Neural cell (in vitro differentiated cells): ENCODE measurements at regions not wholly inside any gene's neighbourhood (a gene's known extent, or its start where the extent isn't known, plus 50 kb on each side); places are given as distances from the start of the nearest gene placed in this dataset.

Experiments
- H2AFZ ChIP-seq: fragments of 200-600, 300-800 bp; sonication (generic), shearing (Covaris generic); 2 replicates; pipeline ENCODE4 v1.6.0; 2014; ENCODE audit warnings: low read depth, mild to moderate bottlenecking, antibody characterized with exemption, low read length, moderate library complexity
- H3F3A ChIP-seq: fragments of 200-600 bp; shearing (Covaris generic); 2 replicates; pipeline ENCODE4 v1.6.1; 2016; ENCODE audit warnings: mild to moderate bottlenecking, moderate library complexity, mixed read lengths, antibody characterized with exemption, low read length; ENCODE audit not compliant: insufficient read depth, poor library complexity, severe bottlenecking
- H3K27ac ChIP-seq: fragments of 200-600, 300-800 bp; sonication (generic), shearing (Covaris generic); 2 replicates; pipeline ENCODE4 v1.5.1; 2014; ENCODE audit warnings: mild to moderate bottlenecking, low read length, moderate library complexity
- H3K27me3 ChIP-seq: fragments of 300-800, 200-600 bp; sonication (generic), shearing (Covaris generic); 2 replicates; pipeline ENCODE4 v1.6.0; 2014; ENCODE audit warnings: mild to moderate bottlenecking, low read depth, low read length, moderate library complexity; ENCODE audit not compliant: insufficient read depth
- H3K36me3 ChIP-seq: fragments of 300-800, 200-600 bp; sonication (generic), shearing (Covaris generic); 2 replicates; pipeline ENCODE4 v1.5.1; 2014; ENCODE audit warnings: mild to moderate bottlenecking, antibody characterized with exemption, low read length, moderate library complexity; ENCODE audit not compliant: insufficient read depth
- H3K4me2 ChIP-seq: fragments of 300-800, 200-600 bp; sonication (generic), shearing (Covaris generic); 2 replicates; pipeline ENCODE4 v1.6.0; 2014; ENCODE audit warnings: mild to moderate bottlenecking, low read length
- H3K4me3 ChIP-seq: fragments of 300-800, 200-600 bp; sonication (generic), shearing (Covaris generic); 2 replicates; pipeline ENCODE4 v1.5.1; 2014; ENCODE audit warnings: mild to moderate bottlenecking, low read length, moderate library complexity
- H3K79me2 ChIP-seq: fragments of 200-600 bp; shearing (Covaris generic); replicated peaks from 2 replicates; pipeline ENCODE4 v1.6.0; 2014; ENCODE audit warnings: mild to moderate bottlenecking, low read length, moderate library complexity; ENCODE audit not compliant: insufficient read depth
- H3K9ac ChIP-seq: fragments of 300-800, 200-600 bp; sonication (generic), shearing (Covaris generic); 2 replicates; pipeline ENCODE4 v1.6.1; 2016; ENCODE audit warnings: mild to moderate bottlenecking, low read length, mixed read lengths
- H3K9me2 ChIP-seq: fragments of 200-600 bp; shearing (Covaris generic); 2 replicates; pipeline ENCODE4 v1.6.1; 2016; ENCODE audit warnings: mild to moderate bottlenecking, low read length, mixed read lengths; ENCODE audit not compliant: insufficient read depth
- H3K9me3 ChIP-seq: fragments of 200-600, 300-800 bp; sonication (generic), shearing (Covaris generic); 2 replicates; pipeline ENCODE4 v1.6.1; 2016; ENCODE audit warnings: mild to moderate bottlenecking, mixed run types, low read length, moderate library complexity, mixed read lengths
- H4K20me1 ChIP-seq: fragments of 200-600 bp; shearing (Covaris generic); 2 replicates; pipeline ENCODE4 v1.6.1; 2016; ENCODE audit warnings: mild to moderate bottlenecking, mixed run types; ENCODE audit not compliant: insufficient read depth
- CTCF ChIP-seq: fragments of 450-650 bp; IDR thresholded peaks from 2 replicates; pipeline ENCODE4 v1.5.1; 2014; ENCODE audit warnings: antibody characterized with exemption, mild to moderate bottlenecking, moderate library complexity; ENCODE audit not compliant: poor library complexity, severe bottlenecking
- EP300 ChIP-seq: fragments of 450-650 bp; conservative IDR thresholded peaks from 2 replicates; pipeline ENCODE4 v1.6.1; 2014; ENCODE audit warnings: antibody characterized with exemption, mild to moderate bottlenecking, moderate library complexity; ENCODE audit not compliant: poor library complexity, severe bottlenecking
- EZH2 ChIP-seq: fragments of 200-600, 300-800 bp; shearing (Covaris generic), sonication (generic); IDR thresholded peaks from 2 replicates; pipeline ENCODE4 v1.6.1; 2014; ENCODE audit warnings: antibody characterized with exemption, low read length, borderline replicate concordance, mild to moderate bottlenecking; ENCODE audit not compliant: insufficient read depth, poor library complexity, severe bottlenecking
- MXI1 ChIP-seq: fragments of 450-650 bp; conservative IDR thresholded peaks from 2 replicates; pipeline ENCODE4 v1.6.1; 2014; ENCODE audit warnings: antibody characterized with exemption, mild to moderate bottlenecking; ENCODE audit not compliant: poor library complexity, severe bottlenecking
- POLR2AphosphoS5 ChIP-seq: IDR thresholded peaks from 2 replicates; pipeline ENCODE4 v1.6.1; 2012
- RAD21 ChIP-seq: fragments of 450-650 bp; conservative IDR thresholded peaks from 2 replicates; pipeline ENCODE4 v1.6.1; 2014; ENCODE audit warnings: antibody characterized with exemption, mild to moderate bottlenecking, moderate library complexity
- REST ChIP-seq: IDR thresholded peaks from 2 replicates; pipeline ENCODE4 v1.6.1; 2012; ENCODE audit warnings: borderline replicate concordance
- SMC3 ChIP-seq: fragments of 450-650 bp; conservative IDR thresholded peaks from 2 replicates; pipeline ENCODE4 v1.6.1; 2014; ENCODE audit warnings: antibody characterized with exemption, mild to moderate bottlenecking, moderate library complexity; ENCODE audit not compliant: poor library complexity
- TAF1 ChIP-seq: IDR thresholded peaks from 2 replicates; pipeline ENCODE4 v1.6.1; 2012; ENCODE audit warnings: low read depth

DNA sequence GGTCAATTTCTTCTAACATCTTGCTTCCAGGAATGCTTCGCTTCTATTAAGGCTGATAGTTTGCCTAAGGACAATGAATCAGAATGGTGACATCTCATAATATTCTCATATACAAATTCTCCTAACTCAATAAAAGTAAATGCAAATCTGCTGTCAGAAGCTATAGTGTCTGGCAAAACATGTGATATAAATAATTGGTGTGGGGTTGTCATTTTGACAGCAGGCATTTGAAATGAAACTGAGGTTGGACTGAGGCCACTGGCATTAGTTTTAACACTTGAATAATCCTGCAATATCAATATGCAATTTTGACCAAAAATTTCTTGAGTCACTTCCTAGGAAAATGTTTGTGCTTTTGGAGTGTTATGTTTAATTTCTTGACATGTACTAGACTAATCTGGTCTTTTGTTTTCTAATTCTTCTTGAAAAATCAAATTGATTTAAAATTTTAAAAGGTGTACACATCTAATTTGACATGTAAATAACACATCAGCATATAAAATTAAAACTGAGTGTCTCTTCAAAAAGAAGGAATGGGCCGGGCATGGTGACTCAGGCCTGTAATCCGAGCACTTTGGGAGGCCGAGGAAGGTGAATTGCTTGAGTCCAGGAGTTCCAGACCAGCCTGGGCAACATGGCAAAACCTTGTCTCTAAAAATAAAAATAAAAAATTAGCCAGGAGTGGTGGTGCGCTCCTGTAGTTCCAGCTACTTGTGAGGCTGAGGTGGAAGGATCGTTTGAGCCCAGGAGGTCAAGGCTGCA lies 92.3 kb upstream of the BTG1 start:
- no peak overlapping the region for H2AFZ ChIP-seq
- no peak overlapping the region for H3K4me2 ChIP-seq

DNA sequence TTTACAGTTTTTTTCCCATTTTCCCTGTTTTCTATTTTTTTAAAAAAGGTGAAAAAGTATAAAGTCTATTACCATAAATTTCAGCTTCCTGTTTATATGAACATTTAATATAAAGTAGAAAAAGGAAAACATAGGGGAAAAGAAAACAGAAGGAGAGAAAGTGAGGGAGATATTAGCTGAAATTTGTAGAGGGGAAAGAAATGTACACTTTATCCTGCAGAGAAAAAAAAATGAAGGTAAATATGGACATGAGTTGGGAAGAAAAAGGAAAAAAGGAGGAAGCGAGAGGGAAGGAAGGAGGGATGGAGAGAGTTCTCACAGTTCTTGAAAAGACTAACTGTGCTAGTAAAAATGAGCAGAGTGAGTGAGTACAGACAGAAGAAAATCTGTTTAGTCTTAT lies 91.6 kb upstream of the BTG1 start:
- H3K9ac ChIP-seq: no peak overlapping the region
- H3K27ac ChIP-seq: no peak overlapping the region
- H3K9me2 ChIP-seq: no peaks in the 10 kb centered on the region
- H3K4me2 ChIP-seq: no peak overlapping the region
- TF ChIP-seq POLR2AphosphoS5 (no peak), REST (no peak), CTCF (no peak), EP300 (no peak), TAF1 (no peak), RAD21 (no peak), MXI1 (no peak), EZH2 (no peak), SMC3 (no peak)
- no peaks in the 10 kb centered on the region for H3K27me3 ChIP-seq
- H2AFZ ChIP-seq: no peak overlapping the region
- no peaks in the 10 kb centered on the region for H3K79me2 ChIP-seq
- no peaks in the 10 kb centered on the region for H3K36me3 ChIP-seq
- H3K4me3 ChIP-seq: no peak overlapping the region
- no peaks in the 10 kb centered on the region for H4K20me1 ChIP-seq
- no peaks in the 10 kb centered on the region for H3K9me3 ChIP-seq
- no peaks in the 10 kb centered on the region for H3F3A ChIP-seq

More for the DNA sequence above, 92.3 kb upstream of the BTG1 start:
- no peaks in the 10 kb centered on the region for H3K9me2 ChIP-seq
- H3K27me3 ChIP-seq: no peaks in the 10 kb centered on the region
- no peaks in the 10 kb centered on the region for H3K79me2 ChIP-seq
- H3F3A ChIP-seq: no peaks in the 10 kb centered on the region
- no peak overlapping the region for H3K4me3 ChIP-seq
- no peak for TF ChIP-seq RAD21
- no peak for TF ChIP-seq TAF1
- peak; percentile 32 for TF ChIP-seq EP300
- TF ChIP-seq SMC3: no peak
- H4K20me1 ChIP-seq: no peaks in the 10 kb centered on the region
- H3K36me3 ChIP-seq: no peaks in the 10 kb centered on the region
- no peak overlapping the region for H3K27ac ChIP-seq
- no peak overlapping the region for H3K9ac ChIP-seq
- no peaks in the 10 kb centered on the region for H3K9me3 ChIP-seq
